Adrenal gland (tissue), 5 donors: ENCODE measurements at regions not wholly inside any gene's neighbourhood (a gene's known extent, or its start where the extent isn't known, plus 50 kb on each side); places are given as distances from the start of the nearest gene placed in this dataset.

Source experiments
- POLR2A ChIP-seq, 2 donors: fragments of 450-650 bp; IDR thresholded peaks; one replicate each; pipeline ENCODE4 v1.6.1; 2017; ENCODE audit warnings: antibody characterized with exemption in 2 of 2, mild to moderate bottlenecking in 2 of 2, moderate library complexity in 1 of 2
- TF ChIP-seq, protein P1 (sequence below), 6 experiments: fragments of 450-650 bp in 4 of 6; fragments of 200-600 bp in 2 of 6; sonication (generic) in 1 of 6; IDR thresholded peaks; 1 replicate in 5 of 6; 2 replicates in 1 of 6; pipeline versions ENCODE4 v1.5.1 to v1.8.0; 2016 to 2021; ENCODE audit warnings: antibody characterized with exemption in 6 of 6, mild to moderate bottlenecking in 2 of 6, moderate library complexity in 1 of 6
- donor health status: DM: no; HTN: no; CAD: no.

DNA sequence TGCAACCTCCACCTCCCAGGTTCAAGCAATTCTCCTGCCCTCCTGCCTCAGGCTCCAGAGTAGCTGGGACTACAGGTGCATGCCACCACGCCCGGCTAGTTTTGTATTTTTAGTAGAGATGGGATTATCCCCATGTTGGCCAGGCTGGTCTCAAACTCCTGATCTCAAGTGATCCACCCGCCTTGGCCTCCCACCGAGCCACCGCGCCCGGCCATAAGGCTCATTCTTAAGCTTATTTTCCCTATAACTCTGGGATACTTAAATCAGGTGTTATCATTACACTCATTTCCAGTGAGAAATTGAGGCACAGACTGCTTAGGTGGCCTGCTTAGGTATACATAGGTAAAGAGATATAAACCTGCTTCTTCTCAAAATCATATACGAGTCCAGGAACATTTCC is 188.3 kb upstream of the MTNR1B start:
- TF ChIP-seq POLR2A (IDR thresholded peaks at IDR 0.05), result no peak
- TF ChIP-seq, protein P1, sequence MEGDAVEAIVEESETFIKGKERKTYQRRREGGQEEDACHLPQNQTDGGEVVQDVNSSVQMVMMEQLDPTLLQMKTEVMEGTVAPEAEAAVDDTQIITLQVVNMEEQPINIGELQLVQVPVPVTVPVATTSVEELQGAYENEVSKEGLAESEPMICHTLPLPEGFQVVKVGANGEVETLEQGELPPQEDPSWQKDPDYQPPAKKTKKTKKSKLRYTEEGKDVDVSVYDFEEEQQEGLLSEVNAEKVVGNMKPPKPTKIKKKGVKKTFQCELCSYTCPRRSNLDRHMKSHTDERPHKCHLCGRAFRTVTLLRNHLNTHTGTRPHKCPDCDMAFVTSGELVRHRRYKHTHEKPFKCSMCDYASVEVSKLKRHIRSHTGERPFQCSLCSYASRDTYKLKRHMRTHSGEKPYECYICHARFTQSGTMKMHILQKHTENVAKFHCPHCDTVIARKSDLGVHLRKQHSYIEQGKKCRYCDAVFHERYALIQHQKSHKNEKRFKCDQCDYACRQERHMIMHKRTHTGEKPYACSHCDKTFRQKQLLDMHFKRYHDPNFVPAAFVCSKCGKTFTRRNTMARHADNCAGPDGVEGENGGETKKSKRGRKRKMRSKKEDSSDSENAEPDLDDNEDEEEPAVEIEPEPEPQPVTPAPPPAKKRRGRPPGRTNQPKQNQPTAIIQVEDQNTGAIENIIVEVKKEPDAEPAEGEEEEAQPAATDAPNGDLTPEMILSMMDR (IDR thresholded peaks at IDR 0.05), result no peak
